ENCODE measurements at regions not wholly inside any gene's neighbourhood (a gene's known extent, or its start where the extent isn't known, plus 50 kb on each side); places are given as distances from the start of the nearest gene placed in this dataset.

DNA sequence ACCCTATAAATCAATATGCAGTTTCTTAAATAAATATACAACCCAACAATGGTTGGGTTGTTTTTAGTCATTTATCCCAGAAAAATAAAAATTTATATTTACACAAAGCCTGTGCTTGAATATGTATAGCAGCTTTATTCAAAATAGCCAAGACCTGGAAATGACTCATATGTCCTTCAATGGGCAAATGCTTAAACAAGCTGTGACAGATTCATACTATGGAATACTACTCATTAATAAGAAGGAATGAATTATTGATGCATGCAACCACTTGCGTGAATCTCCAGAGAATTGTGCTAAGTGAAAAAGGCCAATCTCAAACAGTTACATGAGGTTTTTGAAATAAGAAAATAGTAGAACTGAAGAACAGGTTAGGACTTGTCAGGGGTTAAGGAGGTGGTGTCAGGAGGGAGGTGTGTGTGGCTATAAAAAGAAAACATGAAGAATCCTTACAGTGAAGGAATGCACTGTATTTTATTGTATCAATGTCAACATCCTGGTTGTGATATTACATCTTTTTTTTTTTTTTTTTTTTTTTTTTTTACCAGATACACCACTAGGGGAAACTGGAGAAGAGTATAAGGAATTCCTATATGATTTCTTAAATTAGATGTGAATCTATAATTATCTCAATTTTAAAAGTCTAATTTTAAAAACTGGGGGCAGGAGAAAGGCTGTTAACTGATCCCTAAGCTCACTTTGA, 82.4 kb upstream of the CD44 start:
- TF ChIP-seq, protein P1, sequence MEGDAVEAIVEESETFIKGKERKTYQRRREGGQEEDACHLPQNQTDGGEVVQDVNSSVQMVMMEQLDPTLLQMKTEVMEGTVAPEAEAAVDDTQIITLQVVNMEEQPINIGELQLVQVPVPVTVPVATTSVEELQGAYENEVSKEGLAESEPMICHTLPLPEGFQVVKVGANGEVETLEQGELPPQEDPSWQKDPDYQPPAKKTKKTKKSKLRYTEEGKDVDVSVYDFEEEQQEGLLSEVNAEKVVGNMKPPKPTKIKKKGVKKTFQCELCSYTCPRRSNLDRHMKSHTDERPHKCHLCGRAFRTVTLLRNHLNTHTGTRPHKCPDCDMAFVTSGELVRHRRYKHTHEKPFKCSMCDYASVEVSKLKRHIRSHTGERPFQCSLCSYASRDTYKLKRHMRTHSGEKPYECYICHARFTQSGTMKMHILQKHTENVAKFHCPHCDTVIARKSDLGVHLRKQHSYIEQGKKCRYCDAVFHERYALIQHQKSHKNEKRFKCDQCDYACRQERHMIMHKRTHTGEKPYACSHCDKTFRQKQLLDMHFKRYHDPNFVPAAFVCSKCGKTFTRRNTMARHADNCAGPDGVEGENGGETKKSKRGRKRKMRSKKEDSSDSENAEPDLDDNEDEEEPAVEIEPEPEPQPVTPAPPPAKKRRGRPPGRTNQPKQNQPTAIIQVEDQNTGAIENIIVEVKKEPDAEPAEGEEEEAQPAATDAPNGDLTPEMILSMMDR (conservative IDR thresholded peaks at IDR 0.05; ENCODE audit: low read depth, low read length): no peak
- TF ChIP-seq EZH2 (IDR thresholded peaks at IDR 0.05; ENCODE audit: low read length, unreplicated experiment): no peak

Data from PC-3 (cell line).